ENCODE measurements at regions not wholly inside any gene's neighbourhood (a gene's known extent, or its start where the extent isn't known, plus 50 kb on each side); places are given as distances from the start of the nearest gene placed in this dataset.

- Histone ChIP-seq H3K4me1 (peaks cover 0 to 6% (median 2%) of the 10 kb centered on the region in 4 donors), H3K4me3 (no peak overlapping the region), H3K27me3 (no peaks in the 10 kb centered on the region), H3K27ac (no peak overlapping the region), H3K9me3 (no peaks in the 10 kb centered on the region), H3K36me3 (no peaks in the 10 kb centered on the region)
- TF ChIP-seq CTCF (IDR thresholded peaks at IDR 0.05): no peak
- WGBS, 2 donors: 52 to 56% methylated on average over 3 of the region's 3 CpGs
- ATAC-seq (ENCODE audit: low FRiP score in 2 of 2): peak; percentile 44 to 76
- DNase-seq: peak in 1 of 2 donors; percentile 71
Measured at GRCh38 chr2:152924722-152925121, 206.3 kb downstream of the ARL6IP6 start.

- ATAC-seq (ENCODE audit: low FRiP score in 2 of 2) (no peak), DNase-seq (peak in 1 of 2 donors; percentile 25)
- WGBS, 2 donors: 59 to 73% methylated on average over 1 of the region's 1 CpG
- H3K27me3 ChIP-seq: no peaks in the 10 kb centered on the region
- TF ChIP-seq EP300 (IDR thresholded peaks at IDR 0.05) (no peak), CTCF (IDR thresholded peaks at IDR 0.05) (no peak)
- H3K4me1 ChIP-seq: peaks cover 0 to 6% (median 2%) of the 10 kb centered on the region in 4 donors
- H3K27ac ChIP-seq: no peak overlapping the region
- H3K36me3 ChIP-seq: no peaks in the 10 kb centered on the region
- H3K9me3 ChIP-seq: no peaks in the 10 kb centered on the region
- no peak overlapping the region for H3K4me3 ChIP-seq
Measured at GRCh38 chr2:152924219-152924618, 205.8 kb downstream of the ARL6IP6 start.

- no peak for TF ChIP-seq POLR2AphosphoS5 (IDR thresholded peaks at IDR 0.05)
- TF ChIP-seq POLR2A (IDR thresholded peaks at IDR 0.05): no peak
- no peak for TF ChIP-seq EP300 (IDR thresholded peaks at IDR 0.05)
- TF ChIP-seq CTCF (IDR thresholded peaks at IDR 0.05): no peak
- H3K27ac ChIP-seq: no peak overlapping the region
- no peaks in the 10 kb centered on the region for H3K36me3 ChIP-seq
- H3K4me1 ChIP-seq: peaks cover 0 to 5% (median 2%) of the 10 kb centered on the region in 4 donors
- no peak for DNase-seq
- ATAC-seq (ENCODE audit: low FRiP score in 2 of 2): no peak
- no peaks in the 10 kb centered on the region for H3K9me3 ChIP-seq
- no peaks in the 10 kb centered on the region for H3K27me3 ChIP-seq
- no peak overlapping the region for H3K4me3 ChIP-seq
- WGBS, 2 donors: 65 to 68% methylated on average over 2 of the region's 2 CpGs
Measured at GRCh38 chr2:152920846-152921245, 202.4 kb downstream of the ARL6IP6 start.

GRCh38 chr2:152910970-152911369 is 192.6 kb downstream of the ARL6IP6 start:
- TF ChIP-seq CTCF (IDR thresholded peaks at IDR 0.05): no peak
- TF ChIP-seq POLR2A (IDR thresholded peaks at IDR 0.05): no peak
- no peak for TF ChIP-seq EP300 (IDR thresholded peaks at IDR 0.05)
- TF ChIP-seq POLR2AphosphoS5 (IDR thresholded peaks at IDR 0.05): no peak

GRCh38 chr2:152907046-152907445 is 188.6 kb downstream of the ARL6IP6 start:
- H3K9me3 ChIP-seq: no peaks in the 10 kb centered on the region
- DNase-seq: no peak
- no peak overlapping the region for H3K27ac ChIP-seq
- ATAC-seq (ENCODE audit: low FRiP score in 2 of 2): no peak
- 68 to 75% methylated on average over 5 of the region's 5 CpGs for WGBS, 2 donors
- H3K4me1 ChIP-seq: no peaks in the 10 kb centered on the region
- H3K36me3 ChIP-seq: no peaks in the 10 kb centered on the region
- no peak overlapping the region for H3K4me3 ChIP-seq
- H3K27me3 ChIP-seq: no peaks in the 10 kb centered on the region
- TF ChIP-seq EP300 (IDR thresholded peaks at IDR 0.05) (no peak), POLR2AphosphoS5 (IDR thresholded peaks at IDR 0.05) (no peak), CTCF (IDR thresholded peaks at IDR 0.05) (no peak), POLR2A (IDR thresholded peaks at IDR 0.05) (no peak)

More at GRCh38 chr2:152910970-152911369, 192.6 kb downstream of the ARL6IP6 start:
- no peaks in the 10 kb centered on the region for H3K4me1 ChIP-seq
- no peaks in the 10 kb centered on the region for H3K9me3 ChIP-seq
- ATAC-seq (ENCODE audit: low FRiP score in 2 of 2): no peak
- no peak overlapping the region for H3K27ac ChIP-seq
- no peak for DNase-seq
- H3K27me3 ChIP-seq: no peaks in the 10 kb centered on the region
- H3K36me3 ChIP-seq: no peaks in the 10 kb centered on the region
- H3K4me3 ChIP-seq: no peak overlapping the region
